H1 (cell line): ENCODE measurements at regions not wholly inside any gene's neighbourhood (a gene's known extent, or its start where the extent isn't known, plus 50 kb on each side); places are given as distances from the start of the nearest gene placed in this dataset.

Source experiments
- EZH2 ChIP-seq: fragments of 200-600 bp; sonication (generic); IDR thresholded peaks from 2 replicates; pipeline ENCODE4 v1.7.1; 2012; ENCODE audit warnings: low read depth, mild to moderate bottlenecking, moderate library complexity, low read length, inconsistent platforms; ENCODE audit not compliant: severe bottlenecking
- POLR2AphosphoS5 ChIP-seq: IDR thresholded peaks from 2 replicates; pipeline ENCODE4 v1.6.1; 2011; ENCODE audit warnings: low read depth, low read length
- TF ChIP-seq, protein P1 (sequence below): fragments of 300-600 bp; sonication (generic); IDR thresholded peaks from 2 replicates; pipeline ENCODE4 v1.7.1; 2012; ENCODE audit warnings: low read length, moderate library complexity, mild to moderate bottlenecking, inconsistent platforms; ENCODE audit not compliant: insufficient replicate concordance

- TF ChIP-seq, protein P1, sequence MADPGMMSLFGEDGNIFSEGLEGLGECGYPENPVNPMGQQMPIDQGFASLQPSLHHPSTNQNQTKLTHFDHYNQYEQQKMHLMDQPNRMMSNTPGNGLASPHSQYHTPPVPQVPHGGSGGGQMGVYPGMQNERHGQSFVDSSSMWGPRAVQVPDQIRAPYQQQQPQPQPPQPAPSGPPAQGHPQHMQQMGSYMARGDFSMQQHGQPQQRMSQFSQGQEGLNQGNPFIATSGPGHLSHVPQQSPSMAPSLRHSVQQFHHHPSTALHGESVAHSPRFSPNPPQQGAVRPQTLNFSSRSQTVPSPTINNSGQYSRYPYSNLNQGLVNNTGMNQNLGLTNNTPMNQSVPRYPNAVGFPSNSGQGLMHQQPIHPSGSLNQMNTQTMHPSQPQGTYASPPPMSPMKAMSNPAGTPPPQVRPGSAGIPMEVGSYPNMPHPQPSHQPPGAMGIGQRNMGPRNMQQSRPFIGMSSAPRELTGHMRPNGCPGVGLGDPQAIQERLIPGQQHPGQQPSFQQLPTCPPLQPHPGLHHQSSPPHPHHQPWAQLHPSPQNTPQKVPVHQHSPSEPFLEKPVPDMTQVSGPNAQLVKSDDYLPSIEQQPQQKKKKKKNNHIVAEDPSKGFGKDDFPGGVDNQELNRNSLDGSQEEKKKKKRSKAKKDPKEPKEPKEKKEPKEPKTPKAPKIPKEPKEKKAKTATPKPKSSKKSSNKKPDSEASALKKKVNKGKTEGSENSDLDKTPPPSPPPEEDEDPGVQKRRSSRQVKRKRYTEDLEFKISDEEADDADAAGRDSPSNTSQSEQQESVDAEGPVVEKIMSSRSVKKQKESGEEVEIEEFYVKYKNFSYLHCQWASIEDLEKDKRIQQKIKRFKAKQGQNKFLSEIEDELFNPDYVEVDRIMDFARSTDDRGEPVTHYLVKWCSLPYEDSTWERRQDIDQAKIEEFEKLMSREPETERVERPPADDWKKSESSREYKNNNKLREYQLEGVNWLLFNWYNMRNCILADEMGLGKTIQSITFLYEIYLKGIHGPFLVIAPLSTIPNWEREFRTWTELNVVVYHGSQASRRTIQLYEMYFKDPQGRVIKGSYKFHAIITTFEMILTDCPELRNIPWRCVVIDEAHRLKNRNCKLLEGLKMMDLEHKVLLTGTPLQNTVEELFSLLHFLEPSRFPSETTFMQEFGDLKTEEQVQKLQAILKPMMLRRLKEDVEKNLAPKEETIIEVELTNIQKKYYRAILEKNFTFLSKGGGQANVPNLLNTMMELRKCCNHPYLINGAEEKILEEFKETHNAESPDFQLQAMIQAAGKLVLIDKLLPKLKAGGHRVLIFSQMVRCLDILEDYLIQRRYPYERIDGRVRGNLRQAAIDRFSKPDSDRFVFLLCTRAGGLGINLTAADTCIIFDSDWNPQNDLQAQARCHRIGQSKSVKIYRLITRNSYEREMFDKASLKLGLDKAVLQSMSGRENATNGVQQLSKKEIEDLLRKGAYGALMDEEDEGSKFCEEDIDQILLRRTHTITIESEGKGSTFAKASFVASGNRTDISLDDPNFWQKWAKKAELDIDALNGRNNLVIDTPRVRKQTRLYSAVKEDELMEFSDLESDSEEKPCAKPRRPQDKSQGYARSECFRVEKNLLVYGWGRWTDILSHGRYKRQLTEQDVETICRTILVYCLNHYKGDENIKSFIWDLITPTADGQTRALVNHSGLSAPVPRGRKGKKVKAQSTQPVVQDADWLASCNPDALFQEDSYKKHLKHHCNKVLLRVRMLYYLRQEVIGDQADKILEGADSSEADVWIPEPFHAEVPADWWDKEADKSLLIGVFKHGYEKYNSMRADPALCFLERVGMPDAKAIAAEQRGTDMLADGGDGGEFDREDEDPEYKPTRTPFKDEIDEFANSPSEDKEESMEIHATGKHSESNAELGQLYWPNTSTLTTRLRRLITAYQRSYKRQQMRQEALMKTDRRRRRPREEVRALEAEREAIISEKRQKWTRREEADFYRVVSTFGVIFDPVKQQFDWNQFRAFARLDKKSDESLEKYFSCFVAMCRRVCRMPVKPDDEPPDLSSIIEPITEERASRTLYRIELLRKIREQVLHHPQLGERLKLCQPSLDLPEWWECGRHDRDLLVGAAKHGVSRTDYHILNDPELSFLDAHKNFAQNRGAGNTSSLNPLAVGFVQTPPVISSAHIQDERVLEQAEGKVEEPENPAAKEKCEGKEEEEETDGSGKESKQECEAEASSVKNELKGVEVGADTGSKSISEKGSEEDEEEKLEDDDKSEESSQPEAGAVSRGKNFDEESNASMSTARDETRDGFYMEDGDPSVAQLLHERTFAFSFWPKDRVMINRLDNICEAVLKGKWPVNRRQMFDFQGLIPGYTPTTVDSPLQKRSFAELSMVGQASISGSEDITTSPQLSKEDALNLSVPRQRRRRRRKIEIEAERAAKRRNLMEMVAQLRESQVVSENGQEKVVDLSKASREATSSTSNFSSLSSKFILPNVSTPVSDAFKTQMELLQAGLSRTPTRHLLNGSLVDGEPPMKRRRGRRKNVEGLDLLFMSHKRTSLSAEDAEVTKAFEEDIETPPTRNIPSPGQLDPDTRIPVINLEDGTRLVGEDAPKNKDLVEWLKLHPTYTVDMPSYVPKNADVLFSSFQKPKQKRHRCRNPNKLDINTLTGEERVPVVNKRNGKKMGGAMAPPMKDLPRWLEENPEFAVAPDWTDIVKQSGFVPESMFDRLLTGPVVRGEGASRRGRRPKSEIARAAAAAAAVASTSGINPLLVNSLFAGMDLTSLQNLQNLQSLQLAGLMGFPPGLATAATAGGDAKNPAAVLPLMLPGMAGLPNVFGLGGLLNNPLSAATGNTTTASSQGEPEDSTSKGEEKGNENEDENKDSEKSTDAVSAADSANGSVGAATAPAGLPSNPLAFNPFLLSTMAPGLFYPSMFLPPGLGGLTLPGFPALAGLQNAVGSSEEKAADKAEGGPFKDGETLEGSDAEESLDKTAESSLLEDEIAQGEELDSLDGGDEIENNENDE, result no peak
- TF ChIP-seq POLR2AphosphoS5 (no peak), EZH2 (no peak)
Observed at GRCh38 chr11:14578541-14578956, 58.4 kb upstream of the PSMA1 start (continued).
